Nephron progenitor cell (in vitro differentiated cells): ENCODE measurements at regions not wholly inside any gene's neighbourhood (a gene's known extent, or its start where the extent isn't known, plus 50 kb on each side); places are given as distances from the start of the nearest gene placed in this dataset.

Experiments used
- DNase-seq: peaks from one replicate; pipeline ENCODE4 v3.0.0; 2021
- H3K27ac Mint-ChIP-seq: 2 replicates; pipeline ENCODE4 v1.8.0; 2021; ENCODE audit warnings: mild to moderate bottlenecking, moderate library complexity, mixed read lengths
- H3K27me3 Mint-ChIP-seq: 2 replicates; pipeline ENCODE4 v1.8.0; 2021; ENCODE audit warnings: mild to moderate bottlenecking, low read depth, mixed read lengths; ENCODE audit not compliant: poor library complexity
- H3K36me3 Mint-ChIP-seq: 2 replicates; pipeline ENCODE4 v1.8.0; 2021; ENCODE audit warnings: low read depth, mixed read lengths
- H3K4me1 Mint-ChIP-seq: 2 replicates; pipeline ENCODE4 v1.8.0; 2021; ENCODE audit warnings: mixed read lengths
- H3K4me3 Mint-ChIP-seq: 2 replicates; pipeline ENCODE4 v1.8.0; 2021; ENCODE audit warnings: mild to moderate bottlenecking, moderate library complexity, mixed read lengths
- H3K9me3 Mint-ChIP-seq: 2 replicates; pipeline ENCODE4 v1.8.0; 2021; ENCODE audit warnings: mild to moderate bottlenecking, moderate library complexity, mixed read lengths
- TF ChIP-seq, protein P1 (sequence below): fragments of 200-600 bp; sonication (generic); IDR thresholded peaks from 2 replicates; pipeline ENCODE4 v1.5.0; 2021; ENCODE audit warnings: antibody characterized with exemption

DNA sequence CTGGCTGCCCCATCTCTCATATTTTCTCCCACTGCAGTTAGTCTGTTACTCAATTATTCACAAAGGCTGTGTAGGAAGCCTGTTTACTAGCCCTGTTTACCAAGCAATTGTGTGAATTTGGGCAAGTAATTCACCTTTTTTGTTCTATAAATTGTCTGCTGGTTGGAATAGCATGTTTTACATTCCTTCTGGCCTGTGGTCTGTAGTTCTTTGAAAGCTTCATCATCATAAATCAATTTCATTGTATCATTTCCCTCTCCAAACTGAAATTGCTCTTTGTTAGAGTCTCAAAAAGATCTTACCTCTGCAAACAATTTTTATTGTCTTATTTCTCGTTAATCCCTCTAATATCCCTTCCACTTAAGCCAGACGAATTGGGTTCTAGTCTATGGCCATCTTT lies 1059.5 kb upstream of the ADGRL4 start:
- Mint-ChIP-seq H3K4me1 (peaks cover 6% of the 10 kb centered on the region), H3K9me3 (no peaks in the 10 kb centered on the region), H3K36me3 (no peaks in the 10 kb centered on the region), H3K4me3 (no peak overlapping the region), H3K27me3 (no peaks in the 10 kb centered on the region), H3K27ac (no peak overlapping the region)
- TF ChIP-seq, protein P1, sequence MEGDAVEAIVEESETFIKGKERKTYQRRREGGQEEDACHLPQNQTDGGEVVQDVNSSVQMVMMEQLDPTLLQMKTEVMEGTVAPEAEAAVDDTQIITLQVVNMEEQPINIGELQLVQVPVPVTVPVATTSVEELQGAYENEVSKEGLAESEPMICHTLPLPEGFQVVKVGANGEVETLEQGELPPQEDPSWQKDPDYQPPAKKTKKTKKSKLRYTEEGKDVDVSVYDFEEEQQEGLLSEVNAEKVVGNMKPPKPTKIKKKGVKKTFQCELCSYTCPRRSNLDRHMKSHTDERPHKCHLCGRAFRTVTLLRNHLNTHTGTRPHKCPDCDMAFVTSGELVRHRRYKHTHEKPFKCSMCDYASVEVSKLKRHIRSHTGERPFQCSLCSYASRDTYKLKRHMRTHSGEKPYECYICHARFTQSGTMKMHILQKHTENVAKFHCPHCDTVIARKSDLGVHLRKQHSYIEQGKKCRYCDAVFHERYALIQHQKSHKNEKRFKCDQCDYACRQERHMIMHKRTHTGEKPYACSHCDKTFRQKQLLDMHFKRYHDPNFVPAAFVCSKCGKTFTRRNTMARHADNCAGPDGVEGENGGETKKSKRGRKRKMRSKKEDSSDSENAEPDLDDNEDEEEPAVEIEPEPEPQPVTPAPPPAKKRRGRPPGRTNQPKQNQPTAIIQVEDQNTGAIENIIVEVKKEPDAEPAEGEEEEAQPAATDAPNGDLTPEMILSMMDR: no peak
- DNase-seq: no peak

- TF ChIP-seq, protein P1: no peak
- no peak overlapping the region for H3K4me3 Mint-ChIP-seq
Measured at GRCh38 chr1:80064524-80064923, 1058.0 kb upstream of the ADGRL4 start.

GRCh38 chr1:80059940-80060339 lies 1053.4 kb upstream of the ADGRL4 start:
- no peak for DNase-seq
- no peaks in the 10 kb centered on the region for H3K4me1 Mint-ChIP-seq
- H3K27me3 Mint-ChIP-seq: no peaks in the 10 kb centered on the region
- H3K4me3 Mint-ChIP-seq: no peak overlapping the region
- peak overlapping the region; percentile 5 for H3K27ac Mint-ChIP-seq
- no peaks in the 10 kb centered on the region for H3K36me3 Mint-ChIP-seq
- H3K9me3 Mint-ChIP-seq: no peaks in the 10 kb centered on the region
- TF ChIP-seq, protein P1: no peak

More at GRCh38 chr1:80064524-80064923, 1058.0 kb upstream of the ADGRL4 start:
- H3K27ac Mint-ChIP-seq: no peak overlapping the region
- H3K36me3 Mint-ChIP-seq: no peaks in the 10 kb centered on the region
- H3K9me3 Mint-ChIP-seq: no peaks in the 10 kb centered on the region
- no peak for DNase-seq
- no peaks in the 10 kb centered on the region for H3K27me3 Mint-ChIP-seq
- H3K4me1 Mint-ChIP-seq: peaks cover 6% of the 10 kb centered on the region

DNA sequence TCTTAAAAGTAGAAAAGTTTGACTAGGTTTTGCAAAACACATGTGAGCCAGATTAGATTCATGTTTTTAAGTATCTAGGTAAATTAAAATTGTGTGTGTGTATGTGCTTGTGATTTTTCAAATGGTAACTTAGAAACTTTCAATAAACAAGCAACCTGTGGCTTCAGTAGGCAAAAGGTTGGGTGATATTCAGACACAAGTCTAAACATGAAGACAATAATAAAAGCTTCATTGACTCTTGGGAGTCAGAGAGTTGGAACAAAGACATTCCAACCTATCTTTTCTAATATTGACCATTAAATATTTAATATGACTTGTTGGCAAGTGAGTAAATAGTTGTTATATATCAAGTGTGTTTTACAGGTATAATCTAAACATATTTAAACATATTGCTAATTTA lies 1049.6 kb upstream of the ADGRL4 start:
- Mint-ChIP-seq H3K4me1 (no peaks in the 10 kb centered on the region), H3K9me3 (peaks cover 14% of the 10 kb centered on the region), H3K27ac (no peak overlapping the region), H3K36me3 (no peaks in the 10 kb centered on the region), H3K4me3 (no peak overlapping the region), H3K27me3 (peaks cover 2% of the 10 kb centered on the region)
- no peak for DNase-seq
- TF ChIP-seq, protein P1: no peak

DNA sequence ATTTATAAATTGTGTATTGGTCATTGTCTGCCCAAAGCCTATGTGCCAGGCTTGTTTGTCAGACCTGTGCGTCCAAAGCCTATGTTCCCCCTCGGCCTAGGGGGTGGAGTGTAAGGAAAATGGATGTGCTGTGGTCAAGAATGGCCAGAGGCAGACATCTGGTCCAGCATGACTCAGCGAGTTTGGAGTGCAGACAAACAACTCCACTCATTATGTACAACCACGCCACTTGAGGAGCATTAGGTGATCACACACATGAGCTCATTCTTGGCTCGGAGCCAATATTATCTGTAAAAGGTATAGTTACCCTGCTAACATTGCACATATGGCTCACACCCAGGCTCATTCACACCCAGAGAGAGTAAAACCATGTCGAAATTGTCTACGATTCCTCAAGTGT lies 1047.6 kb upstream of the ADGRL4 start:
- H3K27me3 Mint-ChIP-seq: peaks cover 2% of the 10 kb centered on the region
- TF ChIP-seq, protein P1: no peak
- no peak overlapping the region for H3K27ac Mint-ChIP-seq
- H3K4me1 Mint-ChIP-seq: no peaks in the 10 kb centered on the region
- H3K4me3 Mint-ChIP-seq: no peak overlapping the region
- peaks cover 14% of the 10 kb centered on the region for H3K9me3 Mint-ChIP-seq
- no peak for DNase-seq
- no peaks in the 10 kb centered on the region for H3K36me3 Mint-ChIP-seq

GRCh38 chr1:80053613-80054012 lies 1047.1 kb upstream of the ADGRL4 start:
- peaks cover 2% of the 10 kb centered on the region for H3K27me3 Mint-ChIP-seq

More at GRCh38 chr1:80053613-80054012, 1047.1 kb upstream of the ADGRL4 start:
- no peak for DNase-seq
- Mint-ChIP-seq H3K27ac (no peak overlapping the region), H3K4me3 (no peak overlapping the region), H3K36me3 (no peaks in the 10 kb centered on the region), H3K4me1 (no peaks in the 10 kb centered on the region), H3K9me3 (peaks cover 14% of the 10 kb centered on the region)
- TF ChIP-seq, protein P1: no peak
